Testis (tissue), 2 donors: ENCODE measurements at regions not wholly inside any gene's neighbourhood (a gene's known extent, or its start where the extent isn't known, plus 50 kb on each side); places are given as distances from the start of the nearest gene placed in this dataset.
"Not testable (repeated sequence)": the region's sequence is repeated elsewhere in the genome, so short reads cannot be mapped to it uniquely, and the experiment has no call there.

Experiments used
- DNase-seq: peaks from one replicate; pipeline ENCODE4 v3.0.0-alpha.2; 2019
- H3K27ac ChIP-seq, 2 donors: fragments of 200-600 bp; sonication (generic); one replicate each; pipeline ENCODE4 v1.5.1; 2019
- H3K27me3 ChIP-seq: fragments of 200-600 bp; sonication (generic); one replicate; pipeline ENCODE4 v1.5.1; 2019
- H3K36me3 ChIP-seq: fragments of 200-600 bp; sonication (generic); one replicate; pipeline ENCODE4 v1.5.1; 2017; ENCODE audit warnings: low read depth; ENCODE audit errors: missing control alignments
- H3K4me1 ChIP-seq: fragments of 200-600 bp; sonication (generic); one replicate; pipeline ENCODE4 v1.5.1; 2019
- H3K4me3 ChIP-seq, 2 donors: fragments of 200-600 bp; sonication (generic); one replicate each; pipeline ENCODE4 v1.5.1; 2017 to 2019
- H3K9me3 ChIP-seq: fragments of 200-600 bp; sonication (generic); one replicate; pipeline ENCODE4 v1.5.1; 2017
- POLR2A ChIP-seq: fragments of 450-650 bp; IDR thresholded peaks from one replicate; pipeline ENCODE4 v1.6.1; 2017; ENCODE audit warnings: antibody characterized with exemption, mild to moderate bottlenecking, moderate library complexity
- WGBS, 2 donors: methylation state at CpG; one replicate each; pipeline ENCODE4 v1.1.5; 2018; 5-methylcytosine and 5-hydroxymethylcytosine counted together
- intact Hi-C: fragments of 100-400 bp; cut with DNase I; formaldehyde crosslinking; loops from one replicate; pipeline ENCODE4 v1.15.1; 2023; ENCODE audit warnings: low total_unique reads
- TF ChIP-seq, protein P1 (sequence below), 3 experiments: fragments of 450-650 bp in 2 of 3; fragments of 200-600 bp in 1 of 3; sonication (generic) in 1 of 3; IDR thresholded peaks; one replicate each; pipeline ENCODE4 v1.5.1; 2016 to 2019; ENCODE audit warnings: antibody characterized with exemption in 3 of 3, mild to moderate bottlenecking in 2 of 3, moderate library complexity in 1 of 3

DNA sequence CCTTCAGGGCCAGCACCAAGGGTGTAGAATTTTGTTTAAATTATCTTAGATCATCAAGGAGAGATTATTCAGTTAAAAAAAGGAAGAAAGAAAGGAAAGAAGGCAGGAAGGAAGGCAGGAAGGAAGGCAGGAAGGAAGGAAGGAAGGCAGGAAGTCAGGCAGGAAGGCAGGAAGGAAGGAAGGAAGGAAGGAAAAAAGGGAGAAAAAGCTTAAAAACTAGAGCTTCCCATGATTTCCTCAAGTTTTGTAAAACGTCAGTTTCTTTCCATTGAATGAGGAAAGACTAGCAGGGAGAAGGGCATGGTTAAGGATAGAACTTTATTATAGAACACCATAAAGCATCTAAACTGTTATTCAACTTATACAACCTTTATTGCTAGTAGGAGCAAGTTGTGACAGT, 2672.0 kb upstream of the PCDH20 start:
- intact Hi-C loops, result no loop called here
- H3K4me1 ChIP-seq, result no peaks in the 10 kb centered on the region
- no peaks in the 10 kb centered on the region for H3K9me3 ChIP-seq
- no peak for TF ChIP-seq POLR2A
- TF ChIP-seq, protein P1, sequence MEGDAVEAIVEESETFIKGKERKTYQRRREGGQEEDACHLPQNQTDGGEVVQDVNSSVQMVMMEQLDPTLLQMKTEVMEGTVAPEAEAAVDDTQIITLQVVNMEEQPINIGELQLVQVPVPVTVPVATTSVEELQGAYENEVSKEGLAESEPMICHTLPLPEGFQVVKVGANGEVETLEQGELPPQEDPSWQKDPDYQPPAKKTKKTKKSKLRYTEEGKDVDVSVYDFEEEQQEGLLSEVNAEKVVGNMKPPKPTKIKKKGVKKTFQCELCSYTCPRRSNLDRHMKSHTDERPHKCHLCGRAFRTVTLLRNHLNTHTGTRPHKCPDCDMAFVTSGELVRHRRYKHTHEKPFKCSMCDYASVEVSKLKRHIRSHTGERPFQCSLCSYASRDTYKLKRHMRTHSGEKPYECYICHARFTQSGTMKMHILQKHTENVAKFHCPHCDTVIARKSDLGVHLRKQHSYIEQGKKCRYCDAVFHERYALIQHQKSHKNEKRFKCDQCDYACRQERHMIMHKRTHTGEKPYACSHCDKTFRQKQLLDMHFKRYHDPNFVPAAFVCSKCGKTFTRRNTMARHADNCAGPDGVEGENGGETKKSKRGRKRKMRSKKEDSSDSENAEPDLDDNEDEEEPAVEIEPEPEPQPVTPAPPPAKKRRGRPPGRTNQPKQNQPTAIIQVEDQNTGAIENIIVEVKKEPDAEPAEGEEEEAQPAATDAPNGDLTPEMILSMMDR (IDR thresholded peaks at IDR 0.05), result no peak
- H3K27ac ChIP-seq, result no peak overlapping the region
- DNase-seq, result no peak
- no peaks in the 10 kb centered on the region for H3K36me3 ChIP-seq
- WGBS, 2 donors, result 19 to 33% methylated on average over 1 of the region's 1 CpG
- H3K27me3 ChIP-seq, result no peaks in the 10 kb centered on the region
- no peak overlapping the region for H3K4me3 ChIP-seq

DNA sequence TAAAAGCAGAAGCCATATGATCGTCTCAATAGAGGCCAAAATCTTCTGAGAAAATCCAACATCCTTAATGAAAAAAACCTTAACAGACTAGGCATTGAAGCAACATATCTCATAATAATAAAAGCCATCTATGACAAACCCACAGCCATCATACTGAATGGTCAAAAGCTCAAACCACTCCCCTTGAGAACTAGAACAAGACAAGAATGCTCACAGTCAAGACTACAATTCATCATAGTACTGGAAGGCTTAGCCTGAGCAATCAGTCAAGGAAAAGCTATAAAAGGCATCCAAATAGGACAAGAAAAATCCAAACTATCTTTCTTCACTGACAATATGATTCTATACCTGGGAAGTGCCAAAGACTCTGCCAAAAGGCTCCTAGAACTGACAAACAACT, 2668.2 kb upstream of the PCDH20 start:
- Histone ChIP-seq H3K9me3 (no peaks in the 10 kb centered on the region), H3K36me3 (no peaks in the 10 kb centered on the region), H3K4me3 (no peak overlapping the region), H3K27me3 (no peaks in the 10 kb centered on the region), H3K27ac (no peak overlapping the region), H3K4me1 (no peaks in the 10 kb centered on the region)
- TF ChIP-seq, protein P1 (IDR thresholded peaks at IDR 0.05), result no peak
- TF ChIP-seq POLR2A, result no peak
- 93 to 100% methylated on average over 1 of the region's 1 CpG for WGBS, 2 donors
- DNase-seq, result no peak
- intact Hi-C loops, result no loop called here

DNA sequence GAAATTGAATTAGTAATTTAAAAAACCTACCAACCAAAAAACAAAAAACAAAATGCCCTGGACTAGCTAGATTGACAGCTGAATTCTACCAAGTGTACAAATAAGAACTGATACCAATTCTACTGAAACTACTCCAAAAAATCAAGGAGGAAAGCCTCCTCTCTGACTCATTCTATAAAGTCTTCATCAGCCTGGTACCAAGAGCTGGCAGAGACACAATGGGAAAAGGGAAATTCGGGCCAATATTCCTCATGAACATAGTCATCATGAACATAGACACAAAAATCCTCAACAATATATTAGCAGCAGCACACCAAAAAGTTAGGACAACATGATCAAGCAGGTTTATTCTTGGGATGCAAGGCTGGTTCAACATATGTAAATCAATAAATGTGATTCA, 2667.7 kb upstream of the PCDH20 start:
- H3K27ac ChIP-seq, result no peak overlapping the region
- no peak overlapping the region for H3K4me3 ChIP-seq
- H3K27me3 ChIP-seq, result no peaks in the 10 kb centered on the region
- intact Hi-C loops, result no loop called here
- no peak for DNase-seq
- TF ChIP-seq, protein P1 (IDR thresholded peaks at IDR 0.05), result no peak
- no peak for TF ChIP-seq POLR2A
- no peaks in the 10 kb centered on the region for H3K9me3 ChIP-seq
- WGBS, 2 donors, result 86 to 89% methylated on average over 1 of the region's 1 CpG
- H3K4me1 ChIP-seq, result no peaks in the 10 kb centered on the region
- no peaks in the 10 kb centered on the region for H3K36me3 ChIP-seq

DNA sequence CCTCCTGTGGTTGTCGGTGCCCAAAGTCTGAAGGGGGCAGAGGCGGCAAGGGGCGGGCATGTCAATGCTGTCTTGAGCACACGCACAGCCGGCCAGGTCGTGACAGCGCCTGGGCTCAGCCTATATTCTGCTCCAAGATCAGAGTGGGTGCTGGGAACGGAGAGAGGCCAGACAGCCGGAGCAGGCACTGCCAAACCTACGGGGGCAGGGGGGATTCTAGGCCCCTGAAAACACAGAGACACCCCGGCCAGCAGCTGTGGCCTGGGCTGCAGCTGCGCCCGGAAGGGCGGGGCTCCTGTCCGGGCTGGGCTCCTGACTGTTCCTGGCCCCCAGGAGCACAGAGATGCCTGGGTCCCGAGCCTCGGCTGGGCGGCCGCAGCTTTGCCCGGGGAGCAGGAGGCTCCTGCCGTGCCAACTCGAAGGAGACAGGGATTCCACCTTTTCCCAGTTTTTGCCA, 2662.9 kb upstream of the PCDH20 start:
- no peak overlapping the region for H3K27ac ChIP-seq
- no peak for DNase-seq
- no peak for TF ChIP-seq POLR2A
- TF ChIP-seq, protein P1 (IDR thresholded peaks at IDR 0.05), result no peak
- H3K4me1 ChIP-seq, result no peaks in the 10 kb centered on the region
- intact Hi-C loops, result no loop called here
- WGBS, 2 donors, result 51 to 71% methylated on average over 9 to 22 of the region's 22 CpGs
- no peaks in the 10 kb centered on the region for H3K36me3 ChIP-seq
- no peaks in the 10 kb centered on the region for H3K27me3 ChIP-seq
- no peaks in the 10 kb centered on the region for H3K9me3 ChIP-seq
- peak overlapping the region; percentile 24 to 53 for H3K4me3 ChIP-seq

DNA sequence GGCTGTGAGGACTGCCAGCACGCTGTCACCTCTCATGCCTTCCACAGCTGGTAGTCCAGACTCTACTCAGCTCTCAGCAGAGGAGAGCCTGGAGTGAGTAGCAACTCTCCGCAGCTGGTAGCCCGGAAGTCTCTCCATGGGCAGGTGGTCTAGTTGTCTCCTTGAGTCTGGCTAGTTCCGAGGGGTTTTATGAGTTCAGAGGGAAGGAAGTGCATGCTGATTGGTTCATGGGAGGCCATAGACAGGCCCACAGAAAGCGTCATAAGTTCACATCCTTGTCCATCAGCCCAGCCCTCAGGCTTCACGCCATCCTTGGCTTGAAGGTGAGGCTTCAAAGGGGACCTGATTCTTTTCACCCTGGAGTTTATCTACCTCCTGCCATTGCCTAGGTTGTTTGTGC, 2662.4 kb upstream of the PCDH20 start:
- H3K27me3 ChIP-seq, result no peaks in the 10 kb centered on the region
- H3K9me3 ChIP-seq, result no peaks in the 10 kb centered on the region
- H3K36me3 ChIP-seq, result no peaks in the 10 kb centered on the region
- WGBS, 2 donors, result 60 to 85% methylated on average over 5 to 6 of the region's 6 CpGs
- TF ChIP-seq POLR2A, result no peak
- TF ChIP-seq, protein P1 (IDR thresholded peaks at IDR 0.05), result no peak
- peak overlapping the region; percentile 24 to 53 for H3K4me3 ChIP-seq
- no peaks in the 10 kb centered on the region for H3K4me1 ChIP-seq
- H3K27ac ChIP-seq, result no peak overlapping the region
- peak; percentile 48 for DNase-seq
- intact Hi-C loops, result no loop called here

DNA sequence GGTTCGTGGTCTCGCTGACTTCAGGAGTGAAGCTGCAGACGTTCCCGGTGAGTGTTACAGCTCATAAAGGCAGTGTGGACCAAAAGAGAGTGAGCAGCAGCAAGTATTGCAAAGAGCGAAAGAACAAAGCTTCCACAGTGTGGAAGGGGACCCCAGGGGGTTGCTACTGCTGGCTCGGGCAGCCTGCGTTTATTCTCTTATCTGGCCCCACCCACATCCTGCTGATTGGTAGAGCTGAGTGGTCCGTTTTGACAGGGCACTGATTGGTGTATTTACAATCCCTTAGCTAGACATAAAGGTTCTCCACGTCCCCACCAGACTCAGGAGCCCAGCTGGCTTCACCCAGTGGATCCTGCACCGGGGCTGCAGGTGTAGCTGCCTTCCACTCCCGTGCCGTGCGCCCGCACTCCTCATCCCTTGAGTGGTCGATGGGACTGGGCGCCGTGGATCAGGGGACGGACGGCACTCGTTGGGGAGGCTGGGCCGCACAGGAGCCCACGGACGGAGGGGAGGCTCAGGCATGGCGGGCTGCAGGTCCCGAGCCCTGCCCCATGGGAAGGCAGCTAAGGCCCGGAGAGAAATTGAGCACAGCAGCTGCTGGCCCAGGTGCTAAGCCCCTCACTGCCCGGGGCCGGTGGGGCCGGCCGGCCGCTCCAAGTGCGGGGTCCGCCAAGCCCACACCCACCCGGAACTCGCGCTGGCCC, 2661.6 kb upstream of the PCDH20 start:
- intact Hi-C loops, result not testable (repeated sequence)
- 69 to 74% methylated on average over 28 to 36 of the region's 36 CpGs for WGBS, 2 donors

More for the DNA sequence above, 2661.6 kb upstream of the PCDH20 start:
- H3K4me1 ChIP-seq, H3K27me3 ChIP-seq, H3K9me3 ChIP-seq, H3K27ac ChIP-seq, H3K36me3 ChIP-seq: not testable (repeated sequence)
- peak; percentile 15 for DNase-seq
- peak overlapping the region; percentile 24 to 53 for H3K4me3 ChIP-seq
